A673 (cell line): ENCODE measurements at regions not wholly inside any gene's neighbourhood (a gene's known extent, or its start where the extent isn't known, plus 50 kb on each side); places are given as distances from the start of the nearest gene placed in this dataset.

ENCODE experiments used
- BruUV-seq: library from RNA; stranded (reverse); fragments of 400-500 nt; replicated peaks from 2 replicates; lab custom pipeline; 2021; lab: Mats Ljungman, UMichigan
- CTCF ChIA-PET: fragments of 300-600 bp; sonication (Branson Sonifier 250); formaldehyde crosslinking; loops from one replicate; lab custom pipeline; 2022; ENCODE audit warnings: antibody characterized with exemption; lab: Charles Lee
- POLR2A ChIA-PET: fragments of 300-600 bp; sonication (Branson Sonifier 250); formaldehyde crosslinking; loops from one replicate; lab custom pipeline; 2022; ENCODE audit warnings: antibody characterized with exemption; ENCODE audit not compliant: low non-redundant PET; lab: Charles Lee
- DNase-seq: peaks from one replicate; pipeline ENCODE4 v3.0.0-alpha.2; 2015; ENCODE audit warnings: low spot score
- H3K27ac ChIP-seq: fragments of 200-600 bp; sonication (generic); 2 replicates; pipeline ENCODE4 v1.5.1; 2016; ENCODE audit warnings: mixed run types, low read depth, mild to moderate bottlenecking, mixed read lengths, antibody characterized with exemption, low read length; ENCODE audit not compliant: poor library complexity, severe bottlenecking
- H3K27me3 ChIP-seq: fragments of 200-600 bp; sonication (generic); replicated peaks from 2 replicates; pipeline ENCODE4 v1.6.1; 2017; ENCODE audit warnings: mixed run types, low read depth, mild to moderate bottlenecking, mixed read lengths, antibody characterized with exemption, low read length; ENCODE audit not compliant: insufficient read depth, poor library complexity
- H3K36me3 ChIP-seq: fragments of 200-600 bp; sonication (generic); 2 replicates; pipeline ENCODE4 v1.6.1; 2016; ENCODE audit warnings: mixed run types, mild to moderate bottlenecking, mixed read lengths, antibody characterized with exemption, low read length; ENCODE audit not compliant: insufficient read depth, poor library complexity, severe bottlenecking
- H3K4me1 ChIP-seq: fragments of 200-600 bp; sonication (generic); 2 replicates; pipeline ENCODE4 v1.6.1; 2017; ENCODE audit warnings: mixed run types, mild to moderate bottlenecking, mixed read lengths, antibody characterized with exemption, low read length; ENCODE audit not compliant: insufficient read depth, poor library complexity, severe bottlenecking
- H3K4me3 ChIP-seq: fragments of 200-600 bp; sonication (generic); 2 replicates; pipeline ENCODE4 v1.5.1; 2016; ENCODE audit warnings: low read depth, mixed run types, mild to moderate bottlenecking, mixed read lengths, low read length; ENCODE audit not compliant: poor library complexity, severe bottlenecking
- H3K9me3 ChIP-seq: fragments of 200-600 bp; sonication (generic); 2 replicates; pipeline ENCODE4 v1.6.1; 2016; ENCODE audit warnings: mixed run types, low read depth, mild to moderate bottlenecking, mixed read lengths, antibody characterized with exemption, low read length; ENCODE audit not compliant: poor library complexity, severe bottlenecking
- EZH2 ChIP-seq: fragments of 200-600 bp; sonication (generic); IDR thresholded peaks from 2 replicates; pipeline ENCODE4 v1.6.1; 2017; ENCODE audit warnings: borderline replicate concordance, low read depth, mild to moderate bottlenecking, mixed read lengths, antibody characterized with exemption, low read length; ENCODE audit not compliant: poor library complexity, severe bottlenecking
- intact Hi-C: fragments of 100-400 bp; cut with micrococcal nuclease; formaldehyde crosslinking; loops from one replicate; pipeline ENCODE4 v1.10.0; 2022; ENCODE audit not compliant: unreplicated experiment
- TF ChIP-seq, protein P1 (sequence below): fragments of 300-800, 200-600 bp; sonication (generic); conservative IDR thresholded peaks from 2 replicates; pipeline ENCODE4 v1.5.1; 2017; ENCODE audit warnings: low read depth, mild to moderate bottlenecking, antibody characterized with exemption, low read length, moderate library complexity, mixed read lengths

DNA sequence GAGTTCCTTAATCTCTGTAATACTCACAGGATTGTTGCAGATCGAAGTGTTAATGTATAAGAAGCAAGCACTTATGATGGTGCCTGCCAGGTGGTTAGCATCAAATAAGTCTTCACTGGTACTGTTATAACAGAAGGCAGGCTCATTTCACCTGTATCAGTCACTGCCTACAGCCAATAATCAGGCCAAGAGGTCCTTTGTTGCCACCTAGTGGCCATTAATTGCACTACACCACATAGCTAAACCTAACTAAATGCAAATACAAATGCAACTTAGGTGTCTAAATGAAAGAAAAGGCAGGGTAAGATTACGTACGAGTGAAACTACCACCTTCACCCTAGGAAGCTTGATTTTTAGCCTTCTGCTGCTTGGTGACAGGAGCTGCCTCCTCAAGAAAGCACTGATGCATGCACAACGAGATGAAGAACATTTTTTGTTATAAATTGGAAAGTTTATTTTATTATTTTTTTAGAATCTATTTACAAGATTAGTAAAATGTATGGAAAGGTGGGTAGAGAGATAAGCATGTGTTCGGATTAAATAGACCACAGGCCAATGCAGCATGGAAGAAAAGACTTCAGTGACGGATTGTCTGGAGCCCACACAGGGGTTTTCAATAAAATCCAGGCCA, 334.8 kb upstream of the CAMK1G start:
- Histone ChIP-seq H3K27ac (no peak overlapping the region), H3K36me3 (no peaks in the 10 kb centered on the region), H3K27me3 (peaks cover 18% of the 10 kb centered on the region), H3K9me3 (no peaks in the 10 kb centered on the region), H3K4me3 (no peak overlapping the region), H3K4me1 (no peaks in the 10 kb centered on the region)
- no TSS peak for BruUV-seq
- DNase-seq, result peak; percentile 63
- intact Hi-C loops, result loop anchor here (10.0 kb wide), 1 partner anchor 316 kb away; no protein-coding TSS in a partner anchor
- TF ChIP-seq EZH2, result no peak
- TF ChIP-seq, protein P1, sequence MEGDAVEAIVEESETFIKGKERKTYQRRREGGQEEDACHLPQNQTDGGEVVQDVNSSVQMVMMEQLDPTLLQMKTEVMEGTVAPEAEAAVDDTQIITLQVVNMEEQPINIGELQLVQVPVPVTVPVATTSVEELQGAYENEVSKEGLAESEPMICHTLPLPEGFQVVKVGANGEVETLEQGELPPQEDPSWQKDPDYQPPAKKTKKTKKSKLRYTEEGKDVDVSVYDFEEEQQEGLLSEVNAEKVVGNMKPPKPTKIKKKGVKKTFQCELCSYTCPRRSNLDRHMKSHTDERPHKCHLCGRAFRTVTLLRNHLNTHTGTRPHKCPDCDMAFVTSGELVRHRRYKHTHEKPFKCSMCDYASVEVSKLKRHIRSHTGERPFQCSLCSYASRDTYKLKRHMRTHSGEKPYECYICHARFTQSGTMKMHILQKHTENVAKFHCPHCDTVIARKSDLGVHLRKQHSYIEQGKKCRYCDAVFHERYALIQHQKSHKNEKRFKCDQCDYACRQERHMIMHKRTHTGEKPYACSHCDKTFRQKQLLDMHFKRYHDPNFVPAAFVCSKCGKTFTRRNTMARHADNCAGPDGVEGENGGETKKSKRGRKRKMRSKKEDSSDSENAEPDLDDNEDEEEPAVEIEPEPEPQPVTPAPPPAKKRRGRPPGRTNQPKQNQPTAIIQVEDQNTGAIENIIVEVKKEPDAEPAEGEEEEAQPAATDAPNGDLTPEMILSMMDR, result peak; percentile 88
- POLR2A ChIA-PET, result no interaction called here
- CTCF ChIA-PET, result interaction anchor here (0.6 to 0.8 kb wide), 3 partner anchors 46 to 1227 kb away, joined by 3 to 11 read pairs (median 6); no protein-coding TSS in a partner anchor

DNA sequence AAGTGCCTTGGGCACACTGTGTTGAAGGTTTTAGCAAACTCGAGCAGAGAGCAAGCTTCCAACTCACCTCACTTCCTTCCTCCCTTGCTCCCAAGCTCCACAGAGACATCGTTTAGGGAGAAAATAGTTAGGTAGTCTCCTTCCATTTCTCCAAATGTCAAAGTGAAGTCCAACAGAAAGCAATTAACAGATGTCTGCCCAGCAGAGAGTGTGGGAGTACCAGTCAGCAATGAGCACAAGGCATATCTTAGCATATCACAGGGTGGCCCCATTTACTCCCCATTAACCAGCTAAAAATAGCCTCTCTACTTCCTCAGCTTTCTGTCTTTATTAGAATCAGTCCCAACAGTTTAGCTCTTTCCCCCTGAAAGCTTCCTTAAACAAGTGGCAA, 334.2 kb upstream of the CAMK1G start:
- TF ChIP-seq, protein P1, result no peak
- no peak for TF ChIP-seq EZH2
- no TSS peak for BruUV-seq
- Histone ChIP-seq H3K27me3 (peaks cover 18% of the 10 kb centered on the region), H3K4me1 (no peaks in the 10 kb centered on the region), H3K9me3 (no peaks in the 10 kb centered on the region), H3K27ac (no peak overlapping the region), H3K4me3 (no peak overlapping the region), H3K36me3 (no peaks in the 10 kb centered on the region)
- no peak for DNase-seq
- intact Hi-C loops, result loop anchor here (10.0 kb wide), 1 partner anchor 316 kb away; no protein-coding TSS in a partner anchor
- ChIA-PET POLR2A (no interaction called here), CTCF (no interaction called here)

DNA sequence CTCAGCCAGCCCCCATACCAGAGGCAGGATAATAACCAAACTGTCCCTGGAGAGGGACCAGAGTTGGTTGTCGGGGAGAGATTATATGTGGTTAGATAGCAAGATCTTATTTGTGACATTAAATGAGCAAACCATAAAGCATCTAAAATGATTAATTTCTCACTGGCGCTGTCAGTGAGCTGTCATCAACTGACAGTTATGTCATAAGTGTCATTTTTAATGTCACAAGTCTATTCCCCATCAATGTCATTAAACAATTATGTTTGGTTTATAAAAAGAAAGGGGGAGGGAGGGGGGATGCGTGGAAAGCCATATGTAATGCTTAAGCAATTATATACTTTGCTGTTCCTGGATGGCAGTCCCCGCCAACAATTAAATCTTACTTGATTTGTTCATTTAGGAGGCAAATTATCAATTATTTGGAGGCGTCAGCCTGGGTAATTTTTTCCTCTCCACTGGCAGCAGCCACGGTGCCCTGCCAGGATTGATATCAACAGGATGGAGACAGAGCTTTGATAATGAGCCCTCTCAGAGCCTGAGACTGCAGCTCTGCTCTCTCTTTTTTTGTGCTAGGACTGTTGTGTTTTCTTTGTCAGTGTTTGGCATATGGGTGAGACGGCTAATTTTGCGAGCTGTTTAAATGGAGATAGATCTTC, 333.6 kb upstream of the CAMK1G start:
- H3K36me3 ChIP-seq, result no peaks in the 10 kb centered on the region
- TF ChIP-seq, protein P1, result no peak
- TF ChIP-seq EZH2, result no peak
- DNase-seq, result no peak
- BruUV-seq, result no TSS peak
- ChIA-PET CTCF (no interaction called here), POLR2A (no interaction called here)
- intact Hi-C loops, result loop anchor here (10.0 kb wide), 1 partner anchor 315 kb away; no protein-coding TSS in a partner anchor
- H3K27ac ChIP-seq, result no peak overlapping the region
- H3K4me1 ChIP-seq, result no peaks in the 10 kb centered on the region
- no peaks in the 10 kb centered on the region for H3K9me3 ChIP-seq
- no peak overlapping the region for H3K4me3 ChIP-seq
- peaks cover 15% of the 10 kb centered on the region for H3K27me3 ChIP-seq
